Left ventricle myocardium inferior (tissue), 1 donor: ENCODE measurements at regions not wholly inside any gene's neighbourhood (a gene's known extent, or its start where the extent isn't known, plus 50 kb on each side); places are given as distances from the start of the nearest gene placed in this dataset.

Source experiments
- DNase-seq: peaks from one replicate; pipeline ENCODE4 v3.0.0-alpha.2; 2020
- H3K27ac ChIP-seq: fragments of 200-600 bp; replicated peaks from 2 replicates; pipeline ENCODE4 v1.8.0; 2021
- H3K27me3 ChIP-seq: fragments of 200-600 bp; 2 replicates; pipeline ENCODE4 v1.8.0; 2021; ENCODE audit warnings: low read depth
- H3K36me3 ChIP-seq: fragments of 200-600 bp; 2 replicates; pipeline ENCODE4 v1.8.0; 2021
- H3K4me1 ChIP-seq: fragments of 200-600 bp; 2 replicates; pipeline ENCODE4 v1.8.0; 2021
- H3K4me3 ChIP-seq: fragments of 200-600 bp; 2 replicates; pipeline ENCODE4 v1.8.0; 2021; ENCODE audit warnings: mild to moderate bottlenecking, moderate library complexity
- H3K9me3 ChIP-seq: fragments of 200-600 bp; replicated peaks from 2 replicates; pipeline ENCODE4 v1.8.0; 2021
- CTCF ChIP-seq: fragments of 200-600 bp; IDR thresholded peaks from 2 replicates; pipeline ENCODE4 v1.8.0; 2021; ENCODE audit warnings: antibody characterized with exemption, mild to moderate bottlenecking, borderline replicate concordance
- intact Hi-C: fragments of 100-400 bp; cut with micrococcal nuclease; formaldehyde crosslinking; loops from one replicate; pipeline ENCODE4 v1.11.0; 2022
- donor health status: DM: no; HTN: yes; CAD: no; lungs with severe emphysema.

DNA sequence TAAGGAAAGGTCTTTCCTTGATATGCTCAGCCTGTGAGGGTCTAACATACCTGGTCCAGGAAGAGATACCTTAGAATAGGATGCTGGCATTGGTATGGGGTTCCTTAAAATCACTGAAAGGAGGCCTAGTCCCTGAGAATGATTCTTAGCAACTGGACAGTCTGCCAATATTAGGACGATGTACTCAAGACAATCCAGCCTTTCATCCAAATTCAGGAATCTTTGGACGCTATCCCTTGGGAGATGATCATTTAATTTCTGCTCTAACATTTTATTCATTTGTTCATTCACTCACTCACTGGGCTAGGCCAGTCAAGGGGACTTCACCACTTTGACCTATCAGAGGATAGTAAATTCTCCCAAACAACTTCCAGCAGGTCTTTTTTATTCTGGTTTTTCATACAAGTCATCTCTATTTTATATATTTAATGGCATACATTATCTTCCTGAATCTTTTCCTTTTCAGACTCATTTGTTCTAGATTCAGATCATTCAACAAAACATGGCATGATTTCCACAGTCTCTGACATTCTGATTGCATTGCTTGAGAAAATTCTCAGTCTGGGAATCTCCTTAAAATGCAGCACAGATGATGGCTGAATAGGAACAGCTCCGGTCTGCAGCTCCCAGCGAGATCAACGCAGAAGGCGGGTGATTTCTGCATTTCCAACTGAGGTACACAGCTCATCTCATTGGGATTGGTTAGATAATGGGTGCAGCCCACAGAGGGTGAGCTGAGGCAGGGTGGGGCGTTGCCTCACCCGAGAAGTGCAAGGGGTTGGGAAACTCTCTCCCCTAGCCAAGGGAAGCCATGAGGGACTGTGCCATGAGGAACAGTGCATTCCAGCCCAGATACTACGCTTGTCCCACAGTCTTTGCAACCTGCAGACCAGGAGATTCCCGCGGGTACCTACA is 118.0 kb upstream of the PRICKLE1 start:
- Histone ChIP-seq H3K36me3 (no peaks in the 10 kb centered on the region), H3K4me1 (peaks cover 16% of the 10 kb centered on the region), H3K27ac (no peak overlapping the region), H3K27me3 (no peaks in the 10 kb centered on the region), H3K9me3 (peaks cover 5% of the 10 kb centered on the region), H3K4me3 (no peak overlapping the region)
- no peak for DNase-seq
- intact Hi-C loops = no loop called here
- no peak for TF ChIP-seq CTCF

GRCh38 chr12:42706321-42706720 is 116.8 kb upstream of the PRICKLE1 start:
- intact Hi-C loops = no loop called here
- no peak overlapping the region for H3K4me3 ChIP-seq
- DNase-seq = no peak
- H3K4me1 ChIP-seq = peaks cover 16% of the 10 kb centered on the region
- H3K27ac ChIP-seq = peak overlapping the region; percentile 54
- no peaks in the 10 kb centered on the region for H3K27me3 ChIP-seq
- H3K9me3 ChIP-seq = no peaks in the 10 kb centered on the region
- no peaks in the 10 kb centered on the region for H3K36me3 ChIP-seq
- TF ChIP-seq CTCF = no peak

- no peaks in the 10 kb centered on the region for H3K36me3 ChIP-seq
- no peak overlapping the region for H3K4me3 ChIP-seq
- DNase-seq = peak; percentile 81
- H3K27me3 ChIP-seq = no peaks in the 10 kb centered on the region
- no peaks in the 10 kb centered on the region for H3K9me3 ChIP-seq
- intact Hi-C loops = no loop called here
- peak overlapping the region; percentile 54 for H3K27ac ChIP-seq
- no peak for TF ChIP-seq CTCF
- peaks cover 16% of the 10 kb centered on the region for H3K4me1 ChIP-seq
These were observed 116.3 kb upstream of the PRICKLE1 start for GRCh38 chr12:42705863-42706262.

GRCh38 chr12:42704810-42705401 is 115.4 kb upstream of the PRICKLE1 start:
- Histone ChIP-seq H3K9me3 (no peaks in the 10 kb centered on the region), H3K27ac (no peak overlapping the region), H3K36me3 (no peaks in the 10 kb centered on the region), H3K4me1 (peaks cover 16% of the 10 kb centered on the region), H3K4me3 (no peak overlapping the region), H3K27me3 (no peaks in the 10 kb centered on the region)
- intact Hi-C loops = no loop called here
- no peak for DNase-seq
- TF ChIP-seq CTCF = no peak

GRCh38 chr12:42704340-42704739 is 114.8 kb upstream of the PRICKLE1 start:
- Histone ChIP-seq H3K27ac (no peak overlapping the region), H3K9me3 (no peaks in the 10 kb centered on the region), H3K4me1 (peaks cover 16% of the 10 kb centered on the region), H3K36me3 (no peaks in the 10 kb centered on the region), H3K4me3 (no peak overlapping the region), H3K27me3 (no peaks in the 10 kb centered on the region)
- no peak for TF ChIP-seq CTCF
- intact Hi-C loops = no loop called here
- no peak for DNase-seq
